ENCODE measurements at regions not wholly inside any gene's neighbourhood (a gene's known extent, or its start where the extent isn't known, plus 50 kb on each side); places are given as distances from the start of the nearest gene placed in this dataset.

DNA sequence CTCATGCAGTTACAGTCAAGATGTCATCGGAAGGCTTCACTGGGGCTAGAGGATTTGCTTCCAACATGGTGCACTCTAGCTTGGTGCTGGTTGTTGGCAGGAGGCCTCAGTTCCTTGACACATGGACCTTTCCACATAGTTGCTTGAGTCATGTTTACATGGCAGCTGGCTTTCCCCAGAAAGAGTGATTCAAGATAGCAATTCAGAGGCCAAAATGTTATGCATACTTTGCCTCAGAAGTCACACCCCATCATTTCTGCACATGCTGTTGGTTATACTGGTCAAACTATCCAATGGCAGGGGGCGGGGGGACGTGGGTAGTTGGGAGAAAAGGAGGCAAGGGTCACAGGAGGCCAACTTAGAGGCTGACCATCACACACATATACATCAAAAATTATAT, 58.7 kb downstream of the FOXB1 start:
- TF ChIP-seq, protein P1, sequence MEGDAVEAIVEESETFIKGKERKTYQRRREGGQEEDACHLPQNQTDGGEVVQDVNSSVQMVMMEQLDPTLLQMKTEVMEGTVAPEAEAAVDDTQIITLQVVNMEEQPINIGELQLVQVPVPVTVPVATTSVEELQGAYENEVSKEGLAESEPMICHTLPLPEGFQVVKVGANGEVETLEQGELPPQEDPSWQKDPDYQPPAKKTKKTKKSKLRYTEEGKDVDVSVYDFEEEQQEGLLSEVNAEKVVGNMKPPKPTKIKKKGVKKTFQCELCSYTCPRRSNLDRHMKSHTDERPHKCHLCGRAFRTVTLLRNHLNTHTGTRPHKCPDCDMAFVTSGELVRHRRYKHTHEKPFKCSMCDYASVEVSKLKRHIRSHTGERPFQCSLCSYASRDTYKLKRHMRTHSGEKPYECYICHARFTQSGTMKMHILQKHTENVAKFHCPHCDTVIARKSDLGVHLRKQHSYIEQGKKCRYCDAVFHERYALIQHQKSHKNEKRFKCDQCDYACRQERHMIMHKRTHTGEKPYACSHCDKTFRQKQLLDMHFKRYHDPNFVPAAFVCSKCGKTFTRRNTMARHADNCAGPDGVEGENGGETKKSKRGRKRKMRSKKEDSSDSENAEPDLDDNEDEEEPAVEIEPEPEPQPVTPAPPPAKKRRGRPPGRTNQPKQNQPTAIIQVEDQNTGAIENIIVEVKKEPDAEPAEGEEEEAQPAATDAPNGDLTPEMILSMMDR (IDR thresholded peaks at IDR 0.05; ENCODE audit: borderline replicate concordance, extremely low read depth, low read length, poor library complexity, severe bottlenecking), result no peak
- TF ChIP-seq EZH2 (IDR thresholded peaks at IDR 0.05; ENCODE audit: borderline replicate concordance, low read depth, low read length, severe bottlenecking), result no peak
